ENCODE measurements at regions not wholly inside any gene's neighbourhood (a gene's known extent, or its start where the extent isn't known, plus 50 kb on each side); places are given as distances from the start of the nearest gene placed in this dataset.

- DNase-seq (no peak), ATAC-seq (no peak)
- Mint-ChIP-seq H3K36me3 (peaks cover 41% of the 10 kb centered on the region), H3K4me1 (peaks cover 38% of the 10 kb centered on the region), H3K27me3 (no peaks in the 10 kb centered on the region), H3K4me3 (no peak overlapping the region), H3K9me3 (ENCODE audit: low read depth) (peaks cover 8% of the 10 kb centered on the region), H3K27ac (no peak overlapping the region)
- CTCF ChIA-PET: interaction anchor here (1.2 to 2.8 kb wide), 2 partner anchors 16 to 19 kb away, joined by 3 to 15 read pairs; no protein-coding TSS in a partner anchor
Observed at GRCh38 chr6:144601221-144601620, 316.1 kb downstream of the UTRN start.

- peaks cover 8% of the 10 kb centered on the region for H3K9me3 Mint-ChIP-seq (ENCODE audit: low read depth)
Observed at GRCh38 chr6:144602523-144603180, 317.5 kb downstream of the UTRN start.

GRCh38 chr6:144606083-144606482 is 320.9 kb downstream of the UTRN start:
- CTCF ChIA-PET: no interaction called here
- Mint-ChIP-seq H3K4me3 (no peak overlapping the region), H3K27me3 (no peaks in the 10 kb centered on the region), H3K27ac (no peak overlapping the region), H3K36me3 (peaks cover 40% of the 10 kb centered on the region), H3K4me1 (peaks cover 41% of the 10 kb centered on the region), H3K9me3 (ENCODE audit: low read depth) (peaks cover 7% of the 10 kb centered on the region)
- no peak for DNase-seq
- ATAC-seq: no peak

More at GRCh38 chr6:144602523-144603180, 317.5 kb downstream of the UTRN start:
- ATAC-seq: peak; percentile 76
- CTCF ChIA-PET: interaction anchor here (1.0 kb wide), 1 partner anchor 20 kb away, joined by 3 read pairs; no protein-coding TSS in a partner anchor
- Mint-ChIP-seq H3K36me3 (peaks cover 48% of the 10 kb centered on the region), H3K27ac (peak overlapping the region; percentile 65), H3K4me1 (peaks cover 42% of the 10 kb centered on the region), H3K4me3 (no peak overlapping the region), H3K27me3 (no peaks in the 10 kb centered on the region)
- DNase-seq: no peak

- CTCF ChIA-PET: interaction anchor here (1.1 kb wide), 1 partner anchor 227 kb away, joined by 3 read pairs; no protein-coding TSS in a partner anchor
- H3K4me3 Mint-ChIP-seq: no peak overlapping the region
Observed at GRCh38 chr6:144607998-144608735, 323.0 kb downstream of the UTRN start.

GRCh38 chr6:144612811-144613210 is 327.7 kb downstream of the UTRN start:
- CTCF ChIA-PET: no interaction called here
- H3K27ac Mint-ChIP-seq: no peak overlapping the region
- H3K9me3 Mint-ChIP-seq (ENCODE audit: low read depth): peaks cover 2% of the 10 kb centered on the region
- H3K36me3 Mint-ChIP-seq: peaks cover 14% of the 10 kb centered on the region
- H3K4me3 Mint-ChIP-seq: no peak overlapping the region
- ATAC-seq (no peak), DNase-seq (no peak)
- peaks cover 30% of the 10 kb centered on the region for H3K4me1 Mint-ChIP-seq
- H3K27me3 Mint-ChIP-seq: no peaks in the 10 kb centered on the region

More at GRCh38 chr6:144607998-144608735, 323.0 kb downstream of the UTRN start:
- DNase-seq (no peak), ATAC-seq (no peak)
- peaks cover 31% of the 10 kb centered on the region for H3K36me3 Mint-ChIP-seq
- no peak overlapping the region for H3K27ac Mint-ChIP-seq
- H3K9me3 Mint-ChIP-seq (ENCODE audit: low read depth): peaks cover 2% of the 10 kb centered on the region
- H3K27me3 Mint-ChIP-seq: no peaks in the 10 kb centered on the region
- peaks cover 36% of the 10 kb centered on the region for H3K4me1 Mint-ChIP-seq

- peaks cover 2% of the 10 kb centered on the region for H3K9me3 Mint-ChIP-seq (ENCODE audit: low read depth)
- H3K27ac Mint-ChIP-seq: no peak overlapping the region
- H3K27me3 Mint-ChIP-seq: no peaks in the 10 kb centered on the region
- no peak for DNase-seq
- CTCF ChIA-PET: no interaction called here
- H3K4me1 Mint-ChIP-seq: peaks cover 20% of the 10 kb centered on the region
- no peak overlapping the region for H3K4me3 Mint-ChIP-seq
- H3K36me3 Mint-ChIP-seq: peaks cover 9% of the 10 kb centered on the region
- ATAC-seq: peak; percentile 42
Observed at GRCh38 chr6:144613859-144614258, 328.7 kb downstream of the UTRN start.

- peaks cover 19% of the 10 kb centered on the region for H3K4me1 Mint-ChIP-seq
- H3K27me3 Mint-ChIP-seq: no peaks in the 10 kb centered on the region
- peaks cover 7% of the 10 kb centered on the region for H3K36me3 Mint-ChIP-seq
- DNase-seq (no peak), ATAC-seq (no peak)
- CTCF ChIA-PET: no interaction called here
- H3K4me3 Mint-ChIP-seq: no peak overlapping the region
- H3K9me3 Mint-ChIP-seq (ENCODE audit: low read depth): no peaks in the 10 kb centered on the region
- no peak overlapping the region for H3K27ac Mint-ChIP-seq
Observed at GRCh38 chr6:144615870-144616269, 330.7 kb downstream of the UTRN start.

- H3K9me3 Mint-ChIP-seq (ENCODE audit: low read depth): no peaks in the 10 kb centered on the region
- peaks cover 19% of the 10 kb centered on the region for H3K4me1 Mint-ChIP-seq
- no peaks in the 10 kb centered on the region for H3K27me3 Mint-ChIP-seq
- CTCF ChIA-PET: no interaction called here
- ATAC-seq (no peak), DNase-seq (no peak)
- no peak overlapping the region for H3K27ac Mint-ChIP-seq
- no peak overlapping the region for H3K4me3 Mint-ChIP-seq
- H3K36me3 Mint-ChIP-seq: peaks cover 11% of the 10 kb centered on the region
Observed at GRCh38 chr6:144617191-144617590, 332.1 kb downstream of the UTRN start.

- Mint-ChIP-seq H3K27me3 (no peaks in the 10 kb centered on the region), H3K9me3 (ENCODE audit: low read depth) (no peaks in the 10 kb centered on the region), H3K4me3 (no peak overlapping the region), H3K36me3 (peaks cover 11% of the 10 kb centered on the region), H3K4me1 (peaks cover 13% of the 10 kb centered on the region), H3K27ac (no peak overlapping the region)
- ATAC-seq: no peak
- no peak for DNase-seq
- CTCF ChIA-PET: no interaction called here
Observed at GRCh38 chr6:144617708-144618107, 332.6 kb downstream of the UTRN start.

- CTCF ChIA-PET: no interaction called here
- no peak for ATAC-seq
- H3K4me3 Mint-ChIP-seq: no peak overlapping the region
- H3K9me3 Mint-ChIP-seq (ENCODE audit: low read depth): no peaks in the 10 kb centered on the region
- H3K4me1 Mint-ChIP-seq: peaks cover 2% of the 10 kb centered on the region
- H3K36me3 Mint-ChIP-seq: peaks cover 13% of the 10 kb centered on the region
- no peaks in the 10 kb centered on the region for H3K27me3 Mint-ChIP-seq
- no peak for DNase-seq
- no peak overlapping the region for H3K27ac Mint-ChIP-seq
Observed at GRCh38 chr6:144619966-144620365, 334.8 kb downstream of the UTRN start.

GRCh38 chr6:144621332-144621731 is 336.2 kb downstream of the UTRN start:
- CTCF ChIA-PET: no interaction called here
- ATAC-seq (no peak), DNase-seq (no peak)
- Mint-ChIP-seq H3K36me3 (peaks cover 13% of the 10 kb centered on the region), H3K9me3 (ENCODE audit: low read depth) (no peaks in the 10 kb centered on the region), H3K4me1 (peaks cover 2% of the 10 kb centered on the region), H3K27me3 (no peaks in the 10 kb centered on the region), H3K4me3 (no peak overlapping the region), H3K27ac (no peak overlapping the region)

- Mint-ChIP-seq H3K4me1 (peaks cover 1% of the 10 kb centered on the region), H3K9me3 (ENCODE audit: low read depth) (no peaks in the 10 kb centered on the region), H3K36me3 (peaks cover 11% of the 10 kb centered on the region), H3K4me3 (no peak overlapping the region), H3K27ac (no peak overlapping the region), H3K27me3 (no peaks in the 10 kb centered on the region)
- CTCF ChIA-PET: no interaction called here
- no peak for ATAC-seq
- no peak for DNase-seq
Observed at GRCh38 chr6:144624246-144624645, 339.1 kb downstream of the UTRN start.

GRCh38 chr6:144624716-144625115 is 339.6 kb downstream of the UTRN start:
- Mint-ChIP-seq H3K36me3 (peaks cover 11% of the 10 kb centered on the region), H3K4me3 (no peak overlapping the region), H3K9me3 (ENCODE audit: low read depth) (no peaks in the 10 kb centered on the region), H3K27me3 (no peaks in the 10 kb centered on the region), H3K27ac (no peak overlapping the region), H3K4me1 (peaks cover 3% of the 10 kb centered on the region)
- ATAC-seq (no peak), DNase-seq (no peak)
- CTCF ChIA-PET: no interaction called here

GRCh38 chr6:144630857-144631256 is 345.7 kb downstream of the UTRN start:
- H3K9me3 Mint-ChIP-seq (ENCODE audit: low read depth): no peaks in the 10 kb centered on the region

More at GRCh38 chr6:144630857-144631256, 345.7 kb downstream of the UTRN start:
- ATAC-seq (no peak), DNase-seq (no peak)
- Mint-ChIP-seq H3K4me1 (peaks cover 3% of the 10 kb centered on the region), H3K4me3 (no peak overlapping the region), H3K27ac (no peak overlapping the region), H3K36me3 (peaks cover 13% of the 10 kb centered on the region), H3K27me3 (no peaks in the 10 kb centered on the region)
- CTCF ChIA-PET: no interaction called here
